ENCODE measurements at regions not wholly inside any gene's neighbourhood (a gene's known extent, or its start where the extent isn't known, plus 50 kb on each side); places are given as distances from the start of the nearest gene placed in this dataset.

- DNase-seq (ENCODE audit: low spot score), result no peak
These were observed 149.4 kb upstream of the MRPS30 start for GRCh38 chr5:44659334-44659733.

- no peak for DNase-seq (ENCODE audit: low spot score)
These were observed 156.1 kb upstream of the MRPS30 start for GRCh38 chr5:44652674-44653073.

GRCh38 chr5:44646016-44646415, 162.7 kb upstream of the MRPS30 start:
- DNase-seq (ENCODE audit: low spot score), result no peak

- no peak for DNase-seq (ENCODE audit: low spot score)
These were observed 163.2 kb upstream of the MRPS30 start for GRCh38 chr5:44645502-44645901.

DNA sequence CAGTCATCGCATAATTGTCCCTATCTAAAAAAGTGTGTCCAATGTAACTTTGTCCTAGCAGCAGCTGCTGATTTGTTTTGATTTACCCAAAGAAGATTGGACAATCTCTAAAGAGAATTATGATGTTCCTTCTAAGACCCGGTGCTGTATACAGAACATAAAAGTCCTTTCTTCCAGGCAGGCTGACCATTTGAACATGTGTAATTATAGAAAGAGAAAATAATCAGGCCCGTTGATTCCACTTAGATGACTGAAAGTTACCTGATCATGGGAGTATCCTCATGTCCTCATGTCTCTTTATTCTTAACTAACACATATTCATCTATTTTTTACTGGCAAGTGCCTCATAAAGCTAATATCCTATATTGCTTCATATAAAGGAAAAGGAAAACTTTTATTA, 164.1 kb upstream of the MRPS30 start:
- DNase-seq (ENCODE audit: low spot score), result no peak

DNA sequence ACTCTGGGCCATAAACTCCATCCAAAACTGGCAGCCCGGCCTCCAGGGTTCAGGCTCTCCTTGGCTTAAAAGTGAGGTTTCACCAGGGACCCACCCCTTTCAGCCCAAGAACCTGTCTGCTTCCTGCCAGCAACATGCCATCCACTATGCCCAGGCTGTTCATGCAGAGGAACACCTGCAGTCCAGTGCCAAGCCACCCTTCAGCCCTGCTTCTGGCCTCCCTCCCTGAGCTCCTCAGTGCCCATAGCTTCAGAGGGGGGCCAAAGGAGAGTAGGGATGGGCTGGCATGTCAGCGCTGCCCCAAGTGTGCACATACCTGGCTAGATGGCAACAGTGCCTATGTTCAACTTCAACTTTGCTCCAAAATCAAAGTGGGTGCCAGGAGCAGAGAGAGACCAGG, 166.9 kb upstream of the MRPS30 start:
- no peak for DNase-seq (ENCODE audit: low spot score)

DNA sequence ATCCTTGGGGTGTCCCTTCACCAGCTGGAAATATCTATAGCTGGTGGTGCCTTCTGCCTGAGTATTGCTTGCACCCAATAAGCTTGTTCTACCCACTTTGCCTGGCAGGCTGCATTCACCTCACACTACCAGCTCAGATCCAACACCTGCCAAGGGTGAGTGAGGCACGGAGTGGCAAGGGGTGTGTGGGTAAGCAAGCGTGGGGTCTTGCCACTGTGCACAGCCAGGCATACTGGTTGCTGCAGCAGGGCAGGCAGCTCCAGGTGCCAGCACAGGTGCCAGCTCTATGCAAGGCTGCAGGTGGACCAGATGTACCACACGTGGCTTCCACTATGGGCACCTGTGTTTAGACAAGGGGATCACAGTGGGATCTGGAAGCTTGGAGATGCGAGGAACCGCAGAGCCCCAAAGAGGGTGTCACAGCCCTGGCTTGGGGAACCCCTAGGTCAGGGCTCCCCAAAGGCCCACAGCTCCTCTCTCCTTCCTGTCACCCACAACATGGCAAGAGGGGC, 167.7 kb upstream of the MRPS30 start:
- DNase-seq (ENCODE audit: low spot score), result no peak

- no peak for DNase-seq (ENCODE audit: low spot score)
These were observed 170.6 kb upstream of the MRPS30 start for GRCh38 chr5:44637916-44638869.

DNA sequence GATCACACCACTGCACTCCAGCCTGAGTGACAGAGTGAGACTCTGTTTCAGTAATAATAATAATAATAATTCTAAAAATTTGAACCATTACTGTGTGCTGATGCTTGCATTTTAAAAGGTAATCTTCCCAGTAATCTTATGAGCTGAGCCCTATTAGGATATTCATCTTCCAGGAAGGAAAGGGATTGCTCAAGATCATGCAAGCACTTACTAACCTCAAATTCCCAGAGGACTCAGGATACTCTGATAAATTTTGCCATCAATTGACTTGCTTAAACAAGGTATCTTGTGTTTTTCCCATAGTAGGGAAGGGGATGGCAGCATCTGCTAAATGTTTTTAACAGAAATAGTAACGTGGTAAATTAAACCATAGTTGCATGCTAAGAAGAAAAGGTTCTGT, 176.4 kb upstream of the MRPS30 start:
- DNase-seq (ENCODE audit: low spot score), result no peak

- no peak for DNase-seq (ENCODE audit: low spot score)
These were observed 181.9 kb upstream of the MRPS30 start for GRCh38 chr5:44626846-44627245.

DNA sequence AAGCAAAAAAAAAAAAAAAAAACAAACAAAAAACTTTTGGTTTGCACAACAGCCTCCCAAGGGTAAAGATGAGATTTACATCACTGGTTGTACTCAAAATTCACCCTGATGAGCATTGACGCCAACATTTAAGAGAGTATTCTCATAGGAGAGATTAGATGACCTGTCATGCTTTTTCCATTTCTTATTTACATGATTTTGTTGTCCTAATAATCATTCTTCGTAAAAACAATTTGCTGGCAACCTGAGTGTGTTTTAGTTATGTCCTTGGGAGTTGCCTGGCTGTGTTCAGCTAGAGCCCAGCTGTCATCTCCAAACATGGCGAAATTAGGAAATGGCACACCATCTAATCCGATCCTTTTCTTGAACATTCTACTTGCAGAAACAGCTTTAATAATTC, 186.4 kb upstream of the MRPS30 start:
- DNase-seq (ENCODE audit: low spot score), result no peak

DNA sequence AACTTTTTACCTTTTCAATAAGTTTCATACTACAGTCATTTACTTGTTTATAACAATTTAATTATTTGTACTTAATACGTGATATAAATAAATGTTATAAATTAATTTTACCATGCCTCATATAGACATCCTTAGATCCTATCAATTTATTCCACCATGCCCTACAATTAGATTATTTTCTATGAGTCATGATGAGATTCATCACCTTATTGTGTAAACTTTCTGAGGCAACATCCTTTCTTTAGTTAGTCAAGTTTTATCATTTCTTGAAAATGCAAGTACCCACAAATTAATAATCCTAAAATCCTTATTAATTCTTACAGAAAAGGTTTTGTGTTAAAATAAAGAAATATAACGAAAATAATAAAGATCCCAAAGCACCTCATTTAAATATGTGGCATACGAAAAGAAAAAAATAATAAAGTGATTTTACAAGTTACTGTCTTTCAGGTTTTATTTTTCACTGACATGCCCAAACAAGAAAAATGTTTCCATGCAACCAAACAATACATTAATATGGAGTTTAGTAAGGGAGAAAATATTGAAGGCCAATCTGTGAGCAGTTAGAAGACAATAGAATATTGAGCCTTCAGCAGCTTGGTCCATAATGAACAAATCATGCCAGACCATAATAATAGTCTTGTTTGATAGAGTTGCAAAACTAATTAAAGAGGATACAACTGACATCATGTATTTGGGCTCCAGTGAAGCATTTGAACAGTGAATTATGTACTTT, 188.7 kb upstream of the MRPS30 start:
- no peak for DNase-seq (ENCODE audit: low spot score)

GRCh38 chr5:44614845-44615244, 193.9 kb upstream of the MRPS30 start:
- DNase-seq (ENCODE audit: low spot score), result no peak

DNA sequence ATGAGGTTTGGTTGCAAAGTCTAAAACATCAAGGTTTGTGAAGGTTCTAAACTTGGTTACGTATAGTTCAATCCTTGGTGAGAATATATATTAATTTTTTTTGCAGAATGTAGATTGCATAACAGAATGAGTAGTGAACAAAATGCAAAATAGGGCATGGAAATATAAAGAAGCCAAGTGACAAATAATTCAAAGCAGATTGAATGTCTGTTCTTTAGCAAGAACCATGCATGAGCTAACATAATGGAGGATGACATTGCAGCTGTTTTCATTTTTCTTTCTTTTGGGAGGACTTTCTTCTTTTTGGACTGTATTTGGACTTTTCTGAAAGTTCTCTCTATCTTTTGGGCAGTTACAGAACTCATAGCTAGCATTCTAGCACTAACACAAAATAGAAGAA, 194.8 kb upstream of the MRPS30 start:
- DNase-seq (ENCODE audit: low spot score), result no peak

- no peak for DNase-seq (ENCODE audit: low spot score)
These were observed 202.8 kb upstream of the MRPS30 start for GRCh38 chr5:44605926-44606325.

DNA sequence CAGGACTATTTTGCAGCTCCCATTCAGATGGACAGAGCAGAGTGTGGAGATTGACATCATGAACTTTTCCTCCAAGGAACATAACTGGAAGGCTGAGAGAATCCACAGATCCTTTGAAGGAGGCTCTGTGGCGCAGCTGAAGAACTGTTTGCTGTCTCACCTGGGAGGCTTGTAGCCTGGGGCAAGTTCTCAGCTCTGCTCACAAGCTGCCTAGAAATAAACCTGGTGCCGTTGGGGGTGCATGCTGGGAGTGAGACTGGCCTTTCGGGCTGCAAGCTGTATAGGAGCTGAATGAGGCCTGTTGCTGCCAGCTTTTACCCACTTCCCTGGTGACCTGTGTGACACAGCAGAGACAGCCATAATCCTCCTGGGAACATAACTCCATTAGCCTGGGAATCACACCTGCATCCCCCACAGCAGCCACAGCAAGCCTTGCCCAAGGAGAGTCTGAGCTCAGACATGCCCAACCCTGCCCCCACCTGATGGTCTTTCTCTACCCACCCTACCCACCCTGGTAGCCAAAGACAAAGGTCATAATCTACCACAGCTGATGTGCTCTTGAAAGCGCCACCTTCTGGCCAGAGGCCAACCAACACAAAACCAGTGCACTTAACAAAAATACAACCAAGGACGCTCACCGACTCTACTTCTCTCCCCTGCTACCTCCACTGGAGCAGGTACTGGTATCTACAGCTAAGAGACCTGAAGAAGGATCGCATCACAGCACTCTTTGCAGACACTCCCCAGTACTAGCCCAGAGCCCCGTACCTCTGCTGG, 205.1 kb upstream of the MRPS30 start:
- no peak for DNase-seq (ENCODE audit: low spot score)

- DNase-seq (ENCODE audit: low spot score), result no peak
These were observed 185.5 kb upstream of the FGF10 start for GRCh38 chr5:44574678-44575077.

DNA sequence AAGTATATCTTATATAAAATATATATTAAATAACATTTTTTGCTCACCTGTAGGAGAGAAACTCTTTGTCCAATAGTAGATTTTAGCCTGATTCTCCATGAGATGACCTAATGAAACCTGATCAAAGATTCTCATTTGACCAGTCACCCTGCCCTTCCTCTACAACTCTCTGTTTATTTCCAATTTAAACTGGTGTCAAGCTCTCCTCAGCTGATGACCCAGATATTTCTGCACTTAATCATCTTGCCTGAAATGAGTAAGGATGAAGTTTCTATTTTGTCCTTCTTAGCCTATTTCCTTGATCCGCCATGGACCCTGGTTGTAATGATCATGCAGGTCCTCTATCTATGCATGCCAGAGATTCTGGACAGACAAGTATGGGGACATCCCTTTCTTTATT, 179.3 kb upstream of the FGF10 start:
- DNase-seq (ENCODE audit: low spot score), result no peak

GRCh38 chr5:44565902-44566301, 176.7 kb upstream of the FGF10 start:
- no peak for DNase-seq (ENCODE audit: low spot score)

DNA sequence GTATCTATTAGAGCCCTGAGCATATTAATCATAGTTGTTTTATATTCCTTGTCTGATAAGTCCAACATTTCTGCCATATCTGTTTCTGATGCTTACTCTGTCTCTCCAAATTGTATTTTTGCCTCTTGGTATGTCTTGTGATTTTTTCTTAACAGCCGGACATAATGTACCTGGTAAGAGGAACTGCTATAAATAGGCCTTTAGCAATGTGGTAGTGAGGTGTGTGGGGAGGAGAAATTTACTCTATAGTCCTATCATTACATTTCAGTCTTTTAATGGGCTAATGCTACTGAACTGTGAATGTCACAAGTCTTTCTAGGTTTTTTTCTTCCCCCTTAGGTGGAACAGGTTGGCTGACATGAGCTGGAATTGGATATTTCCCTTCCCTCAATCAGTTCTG, 176.1 kb upstream of the FGF10 start:
- no peak for DNase-seq (ENCODE audit: low spot score)

- peak; percentile 62 for DNase-seq (ENCODE audit: low spot score)
These were observed 157.1 kb upstream of the FGF10 start for GRCh38 chr5:44546286-44546685.

DNA sequence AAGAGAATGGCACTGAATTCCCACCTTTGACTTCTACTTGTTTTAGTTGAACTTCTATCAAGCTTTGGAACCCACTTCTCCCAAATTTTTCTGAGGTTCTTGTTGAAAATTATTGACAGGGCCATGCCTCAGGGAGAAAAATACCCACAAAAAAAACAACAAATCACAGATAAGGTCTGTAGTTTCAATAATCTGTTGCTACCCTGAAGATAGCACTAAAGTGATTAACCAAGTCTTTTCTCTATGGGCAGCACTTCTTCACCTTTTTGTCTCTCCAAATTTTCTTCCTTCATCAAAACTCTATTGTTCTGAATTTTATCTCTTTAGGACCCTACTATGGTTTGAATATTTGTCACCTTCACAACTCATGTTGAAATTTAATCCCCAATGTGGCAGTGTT, 154.3 kb upstream of the FGF10 start:
- DNase-seq (ENCODE audit: low spot score), result no peak

All from AG20443 (cell line).